ENCODE measurements at regions not wholly inside any gene's neighbourhood (a gene's known extent, or its start where the extent isn't known, plus 50 kb on each side); places are given as distances from the start of the nearest gene placed in this dataset.

DNA sequence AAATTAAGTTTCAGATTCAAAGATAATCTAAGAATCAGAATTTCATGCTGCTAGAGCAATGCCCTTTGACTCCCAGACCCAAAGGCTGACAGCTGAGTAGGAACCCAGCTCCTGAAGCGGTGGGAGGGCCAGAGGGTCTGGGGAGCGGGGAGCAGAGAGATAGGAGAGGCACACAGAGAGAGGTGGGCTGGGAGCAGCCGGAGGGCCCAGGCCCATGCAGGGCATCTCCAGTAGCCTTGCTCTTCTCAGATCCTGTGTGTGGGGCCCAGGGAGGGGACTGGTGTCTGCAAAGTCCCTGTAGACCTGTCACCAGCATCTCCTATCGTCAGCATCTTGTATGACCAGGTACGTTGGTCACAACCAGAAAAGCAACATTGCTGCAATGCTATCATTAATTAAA is 75.3 kb upstream of the OLFM1 start:
- Histone ChIP-seq H3K4me1 (ENCODE audit: control insufficient read depth in 1 of 2, insufficient read depth in 2 of 2, low read length in 2 of 2) (no peaks in the 10 kb centered on the region), H3K9ac (ENCODE audit: low read length) (no peak overlapping the region), H3K79me2 (ENCODE audit: insufficient read depth, low read length) (no peaks in the 10 kb centered on the region), H2AFZ (ENCODE audit: low read depth, low read length, poor library complexity, severe bottlenecking) (no peak overlapping the region), H3K36me3 (ENCODE audit: control insufficient read depth in 1 of 2, insufficient read depth in 2 of 2, low read length in 2 of 2) (no peaks in the 10 kb centered on the region), H3K4me3 (replicated peaks in 1 of 2; ENCODE audit: low read depth in 1 of 2, low read length in 2 of 2) (no peak overlapping the region), H3K4me2 (ENCODE audit: low read length) (no peak overlapping the region), H3K9me2 (ENCODE audit: insufficient read depth) (no peaks in the 10 kb centered on the region), H3K27me3 (ENCODE audit: insufficient read depth, low read length) (peaks cover 32% of the 10 kb centered on the region), H4K20me1 (ENCODE audit: insufficient read depth) (no peaks in the 10 kb centered on the region), H3K27ac (ENCODE audit: low read depth, low read length) (no peak overlapping the region), H3K9me3 (ENCODE audit: control insufficient read depth in 1 of 2, insufficient read depth in 1 of 2, low read depth in 1 of 2, low read length in 2 of 2) (no peaks in the 10 kb centered on the region)
- ChIA-PET RAD21 (ENCODE audit: low non-redundant PET in 1 of 2, low total read pairs in 2 of 2, uncharacterized antibody in 2 of 2, unreplicated experiment in 2 of 2) (no interaction called here), POLR2A (no interaction called here), CTCF (no interaction called here)
- ATAC-seq = no peak
- no TSS peak for BruUV-seq (replicated peaks)
- intact Hi-C loops (cut with micrococcal nuclease) = no loop called here
- no peak for TF ChIP-seq ATF3 (IDR thresholded peaks at IDR 0.05)
- TF ChIP-seq JUND (IDR thresholded peaks at IDR 0.05) = no peak
- no peak for TF ChIP-seq FOSL1 (IDR thresholded peaks at IDR 0.05; ENCODE audit: low read depth)
- no peak for DNase-seq (ENCODE audit: low read depth, low spot score)

DNA sequence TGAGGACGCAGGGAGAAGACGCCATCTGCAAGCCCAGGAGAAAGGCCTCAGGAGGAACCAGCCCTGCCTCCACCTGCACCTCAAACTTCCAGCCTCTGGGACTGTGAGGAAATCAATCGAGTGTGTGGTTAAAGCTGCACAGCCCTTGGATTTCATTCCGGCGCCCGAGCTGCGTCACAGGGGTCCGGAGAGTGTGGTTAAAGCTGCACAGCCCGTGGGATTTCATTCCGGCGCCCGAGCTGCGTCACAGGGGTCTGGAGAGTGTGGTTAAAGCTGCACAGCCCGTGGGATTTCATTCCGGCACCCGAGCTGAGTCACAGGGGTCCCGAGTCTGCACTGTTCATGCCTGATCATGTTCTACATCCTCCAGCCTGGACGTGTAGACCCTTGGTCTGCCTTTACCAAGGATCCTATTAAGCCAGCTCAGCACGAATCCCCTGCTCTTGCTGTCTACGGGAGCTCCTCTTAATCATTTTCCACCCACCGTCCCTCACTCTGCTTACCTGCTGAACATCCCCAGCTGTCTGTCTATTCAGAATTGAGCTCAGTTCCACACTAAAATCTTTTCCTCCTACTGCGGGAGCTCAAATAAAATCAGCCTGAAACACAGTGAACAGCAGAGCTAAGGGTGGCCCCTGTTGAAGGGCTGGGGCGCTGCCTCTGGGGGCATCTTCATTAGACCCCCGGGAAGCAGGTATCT is 73.0 kb upstream of the OLFM1 start:
- peaks cover 35% of the 10 kb centered on the region for H3K27me3 ChIP-seq (ENCODE audit: insufficient read depth, low read length)
- H3K4me2 ChIP-seq (ENCODE audit: low read length) = no peak overlapping the region
- intact Hi-C loops (cut with micrococcal nuclease) = no loop called here
- H3K9me3 ChIP-seq (ENCODE audit: control insufficient read depth in 1 of 2, insufficient read depth in 1 of 2, low read depth in 1 of 2, low read length in 2 of 2) = no peaks in the 10 kb centered on the region
- ATAC-seq (no peak), DNase-seq (ENCODE audit: low read depth, low spot score) (no peak)
- H4K20me1 ChIP-seq (ENCODE audit: insufficient read depth) = no peaks in the 10 kb centered on the region
- no peaks in the 10 kb centered on the region for H3K36me3 ChIP-seq (ENCODE audit: control insufficient read depth in 1 of 2, insufficient read depth in 2 of 2, low read length in 2 of 2)
- H3K4me3 ChIP-seq (replicated peaks in 1 of 2; ENCODE audit: low read depth in 1 of 2, low read length in 2 of 2) = no peak overlapping the region
- no peaks in the 10 kb centered on the region for H3K9me2 ChIP-seq (ENCODE audit: insufficient read depth)
- no peak overlapping the region for H3K9ac ChIP-seq (ENCODE audit: low read length)
- BruUV-seq (replicated peaks) = no TSS peak
- ChIA-PET CTCF (no interaction called here), RAD21 (ENCODE audit: low non-redundant PET in 1 of 2, low total read pairs in 2 of 2, uncharacterized antibody in 2 of 2, unreplicated experiment in 2 of 2) (no interaction called here), POLR2A (no interaction called here)
- H3K27ac ChIP-seq (ENCODE audit: low read depth, low read length) = no peak overlapping the region
- no peaks in the 10 kb centered on the region for H3K4me1 ChIP-seq (ENCODE audit: control insufficient read depth in 1 of 2, insufficient read depth in 2 of 2, low read length in 2 of 2)
- no peak for TF ChIP-seq SP1 (IDR thresholded peaks at IDR 0.05; ENCODE audit: low read depth)
- no peak for TF ChIP-seq ZBTB33 (IDR thresholded peaks at IDR 0.05; ENCODE audit: extremely low read depth, insufficient replicate concordance, low read length)
- no peak for TF ChIP-seq FOSL1 (IDR thresholded peaks at IDR 0.05; ENCODE audit: low read depth)
- no peak for TF ChIP-seq CTCF (IDR thresholded peaks at IDR 0.05 in 2 of 3, conservative IDR thresholded peaks at IDR 0.05 in 1 of 3; ENCODE audit: borderline replicate concordance in 1 of 3, insufficient read depth in 1 of 3, low read depth in 2 of 3, low read length in 2 of 3)
- TF ChIP-seq ZNF274 (IDR thresholded peaks at IDR 0.05; ENCODE audit: low read depth, low read length) = no peak
- TF ChIP-seq TCF7L2 (IDR thresholded peaks at IDR 0.05; ENCODE audit: borderline replicate concordance, extremely low read depth, insufficient read depth, insufficient read length) = no peak
- H2AFZ ChIP-seq (ENCODE audit: low read depth, low read length, poor library complexity, severe bottlenecking) = no peak overlapping the region
- no peaks in the 10 kb centered on the region for H3K79me2 ChIP-seq (ENCODE audit: insufficient read depth, low read length)

Data from HCT116 (cell line).